NB4 (cell line): ENCODE measurements at regions not wholly inside any gene's neighbourhood (a gene's known extent, or its start where the extent isn't known, plus 50 kb on each side); places are given as distances from the start of the nearest gene placed in this dataset.

ENCODE experiments used
- DNase-seq: peaks from one replicate; pipeline ENCODE4 v3.0.0; 2010; ENCODE audit warnings: low read depth
- H3K4me3 ChIP-seq: one replicate; pipeline ENCODE4 v1.5.1; 2011; ENCODE audit warnings: mild to moderate bottlenecking, low read depth, low read length, moderate library complexity
- MYC ChIP-seq: IDR thresholded peaks from 2 replicates; pipeline ENCODE4 v1.6.1; 2011; ENCODE audit warnings: low read depth, low read length
- POLR2A ChIP-seq: IDR thresholded peaks from 2 replicates; pipeline ENCODE4 v1.6.1; 2011; ENCODE audit warnings: mild to moderate bottlenecking; ENCODE audit not compliant: insufficient read length; ENCODE audit errors: extremely low read depth
- TF ChIP-seq, protein P1 (sequence below): IDR thresholded peaks from 2 replicates; pipeline ENCODE4 v1.6.1; 2011; ENCODE audit warnings: low read depth, low read length
- TF ChIP-seq, protein P2 (sequence below): IDR thresholded peaks from one replicate; pipeline ENCODE4 v1.5.1; 2012; ENCODE audit warnings: low read depth, low read length

DNA sequence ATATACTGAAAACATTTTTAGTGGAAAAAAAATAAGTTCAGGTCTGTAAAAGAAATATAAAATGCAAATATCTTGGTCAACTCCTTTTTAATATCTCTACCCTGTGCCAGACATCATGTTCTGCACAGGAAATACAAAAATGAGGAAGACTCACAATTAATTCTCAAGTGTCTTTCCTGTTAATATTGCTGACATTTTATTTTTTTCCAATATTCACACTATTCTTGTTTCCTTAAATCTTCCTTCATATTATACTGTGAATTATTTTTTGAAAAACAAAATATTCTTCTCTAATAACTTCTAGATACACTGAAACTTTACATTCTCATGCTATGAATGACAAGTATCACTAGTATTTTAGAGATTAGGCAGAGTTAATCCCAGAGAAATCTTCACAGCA, 334.7 kb upstream of the FTMT start:
- TF ChIP-seq POLR2A: no peak
- TF ChIP-seq MYC: no peak
- TF ChIP-seq, protein P1, sequence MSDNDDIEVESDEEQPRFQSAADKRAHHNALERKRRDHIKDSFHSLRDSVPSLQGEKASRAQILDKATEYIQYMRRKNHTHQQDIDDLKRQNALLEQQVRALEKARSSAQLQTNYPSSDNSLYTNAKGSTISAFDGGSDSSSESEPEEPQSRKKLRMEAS: no peak
- TF ChIP-seq, protein P2, sequence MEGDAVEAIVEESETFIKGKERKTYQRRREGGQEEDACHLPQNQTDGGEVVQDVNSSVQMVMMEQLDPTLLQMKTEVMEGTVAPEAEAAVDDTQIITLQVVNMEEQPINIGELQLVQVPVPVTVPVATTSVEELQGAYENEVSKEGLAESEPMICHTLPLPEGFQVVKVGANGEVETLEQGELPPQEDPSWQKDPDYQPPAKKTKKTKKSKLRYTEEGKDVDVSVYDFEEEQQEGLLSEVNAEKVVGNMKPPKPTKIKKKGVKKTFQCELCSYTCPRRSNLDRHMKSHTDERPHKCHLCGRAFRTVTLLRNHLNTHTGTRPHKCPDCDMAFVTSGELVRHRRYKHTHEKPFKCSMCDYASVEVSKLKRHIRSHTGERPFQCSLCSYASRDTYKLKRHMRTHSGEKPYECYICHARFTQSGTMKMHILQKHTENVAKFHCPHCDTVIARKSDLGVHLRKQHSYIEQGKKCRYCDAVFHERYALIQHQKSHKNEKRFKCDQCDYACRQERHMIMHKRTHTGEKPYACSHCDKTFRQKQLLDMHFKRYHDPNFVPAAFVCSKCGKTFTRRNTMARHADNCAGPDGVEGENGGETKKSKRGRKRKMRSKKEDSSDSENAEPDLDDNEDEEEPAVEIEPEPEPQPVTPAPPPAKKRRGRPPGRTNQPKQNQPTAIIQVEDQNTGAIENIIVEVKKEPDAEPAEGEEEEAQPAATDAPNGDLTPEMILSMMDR: no peak
- H3K4me3 ChIP-seq: no peak overlapping the region
- no peak for DNase-seq

DNA sequence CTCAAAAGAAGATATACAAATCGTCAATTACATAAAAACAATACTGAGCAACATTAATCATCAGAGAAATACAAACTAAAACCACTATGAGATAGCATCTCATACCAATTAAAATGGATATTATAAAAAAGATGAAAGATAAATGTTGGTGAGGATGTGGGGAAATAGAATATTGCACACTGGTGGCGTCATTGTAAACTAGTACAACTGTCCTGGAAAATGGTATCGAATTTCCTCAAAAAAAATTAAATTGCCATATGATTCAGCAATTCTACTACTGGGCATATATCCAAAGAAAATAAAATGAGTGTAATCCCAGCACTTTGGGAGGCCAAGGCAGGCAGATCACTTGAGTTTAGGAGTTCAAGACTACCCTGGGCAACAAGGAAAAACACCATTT, 326.0 kb upstream of the FTMT start:
- DNase-seq: no peak
- TF ChIP-seq, protein P2: no peak
- TF ChIP-seq, protein P1: no peak
- TF ChIP-seq MYC (no peak), POLR2A (no peak)
- H3K4me3 ChIP-seq: no peak overlapping the region

DNA sequence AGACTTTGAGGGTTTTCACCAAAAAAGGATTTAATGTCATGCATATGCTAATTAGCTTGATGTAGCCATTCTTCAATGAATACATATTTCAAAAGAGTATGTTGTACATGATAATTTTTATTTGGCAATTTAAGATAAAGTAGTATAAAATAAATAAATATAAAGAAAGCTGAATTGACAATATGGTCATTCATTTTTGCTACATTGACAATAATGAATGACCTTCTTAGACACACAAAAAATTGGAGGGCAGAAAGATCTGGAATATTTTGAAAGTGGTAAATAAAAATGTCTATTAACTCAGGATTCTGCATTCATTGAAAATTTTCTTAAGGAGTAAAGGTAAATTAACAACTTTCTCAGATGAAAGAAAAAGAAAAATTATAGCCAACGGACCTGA, 324.8 kb upstream of the FTMT start:
- no peak for DNase-seq
- TF ChIP-seq, protein P1: no peak
- TF ChIP-seq MYC (no peak), POLR2A (no peak)
- TF ChIP-seq, protein P2: no peak
- H3K4me3 ChIP-seq: no peak overlapping the region

DNA sequence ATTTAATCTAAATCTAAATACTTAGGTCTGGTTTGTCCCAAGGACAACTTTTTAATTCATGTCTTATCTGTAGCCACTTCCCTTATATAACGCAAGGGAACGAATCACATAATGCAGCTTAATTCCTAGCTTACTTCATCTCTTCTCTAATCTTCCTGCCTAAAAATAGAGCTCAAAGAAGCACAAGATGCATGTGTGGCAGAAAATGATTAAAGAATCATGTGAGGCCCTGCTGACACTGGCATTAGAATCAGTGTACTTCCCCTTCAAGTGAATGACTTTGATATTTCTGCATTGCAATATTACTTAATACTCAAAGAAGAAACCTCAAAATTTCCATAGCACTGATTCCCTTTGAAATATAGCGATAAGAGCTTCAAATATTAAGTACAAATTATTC, 317.9 kb upstream of the FTMT start:
- no peak for DNase-seq
- no peak overlapping the region for H3K4me3 ChIP-seq
- TF ChIP-seq POLR2A: no peak
- TF ChIP-seq, protein P1: no peak
- TF ChIP-seq MYC: no peak
- TF ChIP-seq, protein P2: no peak

DNA sequence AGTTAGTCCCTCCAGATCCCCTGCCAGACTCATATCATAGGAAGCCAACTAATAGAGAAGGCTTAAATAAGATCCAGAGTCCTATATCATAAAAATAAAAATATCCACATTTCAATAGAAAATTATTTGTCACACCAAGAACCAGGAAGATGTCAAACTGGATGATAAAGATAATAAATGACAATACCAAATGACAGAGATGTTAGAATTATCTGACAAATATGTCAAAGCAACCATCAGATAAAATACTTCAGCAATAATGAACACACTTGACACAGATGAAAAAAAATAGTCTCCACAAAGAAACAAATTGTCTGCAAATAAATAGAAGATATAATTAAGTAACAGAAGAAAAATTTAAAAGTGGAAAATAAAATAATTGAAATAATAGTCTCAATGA, 300.7 kb upstream of the FTMT start:
- TF ChIP-seq MYC: no peak
- TF ChIP-seq, protein P2: no peak
- H3K4me3 ChIP-seq: no peak overlapping the region
- no peak for DNase-seq

DNA sequence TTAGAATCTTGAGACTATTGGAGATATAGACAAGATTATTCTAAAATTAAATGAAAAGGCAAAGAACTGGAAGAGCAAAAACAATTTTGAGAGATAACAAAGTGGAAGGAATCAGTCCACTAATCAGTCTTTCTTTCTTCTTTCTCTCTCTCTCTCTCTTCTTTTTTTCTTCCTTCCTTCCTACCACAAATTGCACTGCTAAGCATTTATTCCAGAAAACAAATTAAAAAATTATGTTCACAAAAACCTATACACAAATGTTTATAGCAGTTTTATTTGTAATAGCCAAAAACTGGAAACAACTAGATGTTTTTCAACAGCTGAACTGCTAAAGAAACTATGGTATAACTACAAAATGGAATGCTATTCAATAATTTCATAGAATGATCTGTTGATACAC, 291.9 kb upstream of the FTMT start:
- DNase-seq: no peak
- TF ChIP-seq, protein P2: no peak
- TF ChIP-seq POLR2A (no peak), MYC (no peak)
- TF ChIP-seq, protein P1: no peak
- no peak overlapping the region for H3K4me3 ChIP-seq
